Glutamatergic neuron (in vitro differentiated cells): ENCODE measurements at regions not wholly inside any gene's neighbourhood (a gene's known extent, or its start where the extent isn't known, plus 50 kb on each side); places are given as distances from the start of the nearest gene placed in this dataset.

Source experiments
- DNase-seq: peaks from one replicate; pipeline ENCODE4 v3.0.0; 2022
- H3K27ac Mint-ChIP-seq: one replicate; pipeline ENCODE4 v1.8.0; 2020; ENCODE audit warnings: mild to moderate bottlenecking, mixed read lengths, inconsistent platforms; ENCODE audit not compliant: unreplicated experiment
- H3K27me3 Mint-ChIP-seq: one replicate; pipeline ENCODE4 v1.8.0; 2020; ENCODE audit warnings: mild to moderate bottlenecking, moderate library complexity, mixed read lengths, inconsistent platforms; ENCODE audit not compliant: unreplicated experiment
- H3K36me3 Mint-ChIP-seq: one replicate; pipeline ENCODE4 v1.8.0; 2020; ENCODE audit warnings: mild to moderate bottlenecking, mixed read lengths, inconsistent platforms; ENCODE audit not compliant: unreplicated experiment
- H3K4me1 Mint-ChIP-seq: one replicate; pipeline ENCODE4 v1.8.0; 2020; ENCODE audit warnings: mild to moderate bottlenecking, low read depth, mixed read lengths, inconsistent platforms; ENCODE audit not compliant: unreplicated experiment
- H3K4me3 Mint-ChIP-seq: one replicate; pipeline ENCODE4 v1.8.0; 2020; ENCODE audit warnings: mild to moderate bottlenecking, mixed read lengths, inconsistent platforms; ENCODE audit not compliant: unreplicated experiment
- H3K9me3 Mint-ChIP-seq: one replicate; pipeline ENCODE4 v1.8.0; 2020; ENCODE audit warnings: mild to moderate bottlenecking, moderate library complexity, mixed read lengths, inconsistent platforms; ENCODE audit not compliant: unreplicated experiment
- CTCF ChIP-seq: fragments of 200-600 bp; sonication (generic); IDR thresholded peaks from one replicate; pipeline ENCODE4 v1.5.0; 2021; ENCODE audit not compliant: partially characterized antibody, unreplicated experiment

DNA sequence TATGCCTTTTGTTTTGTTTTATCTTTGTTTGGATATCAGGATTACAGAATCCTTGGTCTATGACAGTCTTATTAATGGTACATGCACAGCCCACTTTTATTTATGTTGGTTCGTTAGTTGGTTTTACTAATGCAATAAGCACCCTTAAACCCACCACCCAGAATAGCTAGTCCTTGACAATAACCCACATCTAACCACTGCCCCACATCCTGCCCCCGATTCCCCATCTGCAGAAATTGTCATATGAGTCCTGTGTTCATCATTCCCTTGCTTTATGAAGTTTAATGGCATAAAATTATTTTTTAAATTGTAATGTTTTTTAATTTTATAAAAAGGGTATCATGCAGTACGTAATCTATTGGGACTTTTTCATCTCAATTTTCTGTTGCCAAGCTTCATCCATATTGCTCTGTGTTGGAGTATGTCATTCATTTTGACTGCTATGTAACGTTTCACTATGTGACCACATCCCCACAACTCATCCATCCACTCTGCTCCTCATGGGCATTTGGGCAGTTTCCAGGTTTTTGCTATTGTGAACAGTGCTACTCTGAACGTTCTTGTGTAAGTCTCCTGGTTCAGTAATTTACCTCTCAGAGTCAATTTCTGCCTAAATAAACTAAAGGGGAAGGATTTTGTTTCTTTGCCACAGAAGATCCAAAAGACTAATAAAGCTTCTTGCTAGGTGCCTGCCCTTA is 150.4 kb downstream of the MRPL14 start:
- H3K27me3 Mint-ChIP-seq: peaks cover 10% of the 10 kb centered on the region
- TF ChIP-seq CTCF: no peak
- no peak overlapping the region for H3K4me3 Mint-ChIP-seq
- peaks cover 3% of the 10 kb centered on the region for H3K9me3 Mint-ChIP-seq
- no peaks in the 10 kb centered on the region for H3K4me1 Mint-ChIP-seq
- H3K27ac Mint-ChIP-seq: no peak overlapping the region
- DNase-seq: no peak
- no peaks in the 10 kb centered on the region for H3K36me3 Mint-ChIP-seq

GRCh38 chr6:43974643-43975230 is 152.5 kb downstream of the MRPL14 start:
- peaks cover 3% of the 10 kb centered on the region for H3K9me3 Mint-ChIP-seq
- no peaks in the 10 kb centered on the region for H3K4me1 Mint-ChIP-seq
- no peak for DNase-seq
- H3K36me3 Mint-ChIP-seq: no peaks in the 10 kb centered on the region
- H3K27me3 Mint-ChIP-seq: peaks cover 10% of the 10 kb centered on the region
- TF ChIP-seq CTCF: no peak
- H3K4me3 Mint-ChIP-seq: no peak overlapping the region
- no peak overlapping the region for H3K27ac Mint-ChIP-seq

DNA sequence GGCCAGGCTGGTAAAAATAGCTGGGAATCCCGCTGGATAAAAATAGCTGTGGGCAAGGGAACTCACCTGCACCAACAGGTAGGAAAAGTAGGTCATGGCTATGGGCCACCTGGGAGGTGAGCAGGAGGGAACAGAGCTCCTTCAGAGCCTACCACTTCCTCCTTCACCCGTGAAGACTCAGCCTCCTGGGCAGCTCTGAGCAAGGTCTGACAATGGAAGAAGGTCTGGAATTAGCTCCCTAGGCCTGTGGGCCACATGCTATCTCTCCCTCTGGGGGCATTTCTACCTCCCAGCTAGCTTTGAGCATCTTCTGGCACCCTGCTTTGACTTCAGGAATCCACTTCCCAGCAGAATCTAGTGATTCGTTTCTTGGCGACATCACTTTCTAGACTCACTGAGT is 153.9 kb downstream of the MRPL14 start:
- DNase-seq: no peak
- H3K4me1 Mint-ChIP-seq: no peaks in the 10 kb centered on the region
- peaks cover 9% of the 10 kb centered on the region for H3K27me3 Mint-ChIP-seq
- H3K9me3 Mint-ChIP-seq: peaks cover 3% of the 10 kb centered on the region
- no peaks in the 10 kb centered on the region for H3K36me3 Mint-ChIP-seq
- TF ChIP-seq CTCF: no peak
- no peak overlapping the region for H3K27ac Mint-ChIP-seq
- no peak overlapping the region for H3K4me3 Mint-ChIP-seq

GRCh38 chr6:43972913-43973300 is 154.3 kb downstream of the MRPL14 start:
- H3K27ac Mint-ChIP-seq: no peak overlapping the region
- no peak overlapping the region for H3K4me3 Mint-ChIP-seq
- DNase-seq: no peak

More at GRCh38 chr6:43972913-43973300, 154.3 kb downstream of the MRPL14 start:
- Mint-ChIP-seq H3K9me3 (peaks cover 2% of the 10 kb centered on the region), H3K27me3 (peaks cover 9% of the 10 kb centered on the region), H3K36me3 (no peaks in the 10 kb centered on the region), H3K4me1 (no peaks in the 10 kb centered on the region)
- no peak for TF ChIP-seq CTCF
